C4-2B (cell line): ENCODE measurements at regions not wholly inside any gene's neighbourhood (a gene's known extent, or its start where the extent isn't known, plus 50 kb on each side); places are given as distances from the start of the nearest gene placed in this dataset.

Experiments used
- ZFX ChIP-seq: fragments of 450-650 bp; IDR thresholded peaks from 2 replicates; pipeline ENCODE4 v1.6.1; 2017
- TF ChIP-seq, protein P1 (sequence below): fragments of 450-650 bp; conservative IDR thresholded peaks from 2 replicates; pipeline ENCODE4 v1.5.1; 2017; ENCODE audit warnings: mild to moderate bottlenecking

DNA sequence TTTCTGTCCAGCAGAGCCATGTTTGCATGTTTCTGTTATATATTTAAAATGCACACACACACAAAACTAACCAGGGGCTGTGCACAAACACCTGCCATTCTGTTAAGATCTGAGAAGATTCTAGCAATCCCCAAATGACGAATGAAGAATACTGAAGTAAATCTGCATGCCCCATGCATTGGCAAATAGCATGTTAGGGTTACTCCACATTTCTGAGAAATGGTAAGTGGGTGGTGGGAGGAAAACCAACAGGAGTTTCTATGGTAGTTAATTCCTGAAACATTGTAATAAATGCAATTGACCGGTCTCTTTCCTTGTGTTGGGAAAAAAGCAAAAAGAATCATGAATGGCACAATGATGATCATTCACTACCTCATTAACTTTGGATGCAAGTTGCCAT is 318.0 kb downstream of the BCAT1 start:
- TF ChIP-seq, protein P1, sequence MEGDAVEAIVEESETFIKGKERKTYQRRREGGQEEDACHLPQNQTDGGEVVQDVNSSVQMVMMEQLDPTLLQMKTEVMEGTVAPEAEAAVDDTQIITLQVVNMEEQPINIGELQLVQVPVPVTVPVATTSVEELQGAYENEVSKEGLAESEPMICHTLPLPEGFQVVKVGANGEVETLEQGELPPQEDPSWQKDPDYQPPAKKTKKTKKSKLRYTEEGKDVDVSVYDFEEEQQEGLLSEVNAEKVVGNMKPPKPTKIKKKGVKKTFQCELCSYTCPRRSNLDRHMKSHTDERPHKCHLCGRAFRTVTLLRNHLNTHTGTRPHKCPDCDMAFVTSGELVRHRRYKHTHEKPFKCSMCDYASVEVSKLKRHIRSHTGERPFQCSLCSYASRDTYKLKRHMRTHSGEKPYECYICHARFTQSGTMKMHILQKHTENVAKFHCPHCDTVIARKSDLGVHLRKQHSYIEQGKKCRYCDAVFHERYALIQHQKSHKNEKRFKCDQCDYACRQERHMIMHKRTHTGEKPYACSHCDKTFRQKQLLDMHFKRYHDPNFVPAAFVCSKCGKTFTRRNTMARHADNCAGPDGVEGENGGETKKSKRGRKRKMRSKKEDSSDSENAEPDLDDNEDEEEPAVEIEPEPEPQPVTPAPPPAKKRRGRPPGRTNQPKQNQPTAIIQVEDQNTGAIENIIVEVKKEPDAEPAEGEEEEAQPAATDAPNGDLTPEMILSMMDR, result no peak
- no peak for TF ChIP-seq ZFX
